CD8-positive, alpha-beta memory T cell (primary cell): ENCODE measurements at regions not wholly inside any gene's neighbourhood (a gene's known extent, or its start where the extent isn't known, plus 50 kb on each side); places are given as distances from the start of the nearest gene placed in this dataset.
"Not testable (repeated sequence)": the region's sequence is repeated elsewhere in the genome, so short reads cannot be mapped to it uniquely, and the experiment has no call there.

Experiments
- CTCF ChIA-PET: fragments of 350-600 bp; sonication (Branson Sonifier 250); formaldehyde crosslinking; loops from one replicate; lab custom pipeline; 2021; ENCODE audit warnings: antibody characterized with exemption; lab: Charles Lee
- POLR2A ChIA-PET: fragments of 350-600 bp; sonication (Branson Sonifier 250); formaldehyde crosslinking; loops from one replicate; lab custom pipeline; 2021; ENCODE audit warnings: antibody characterized with exemption; lab: Charles Lee
- DNase-seq, 5 donors: peaks; one replicate each; pipeline versions ENCODE4 v3.0.0 to v3.0.0-alpha.2; 2020 to 2022; ENCODE audit warnings: mixed read lengths in 1 of 5
- H3K27ac ChIP-seq: one replicate; pipeline ENCODE4 v1.7.0; 2013; ENCODE audit warnings: low read depth, mild to moderate bottlenecking, low read length, moderate library complexity
- H3K27me3 ChIP-seq: 2 replicates; pipeline ENCODE4 v1.7.0; 2013; ENCODE audit warnings: low read length, mild to moderate bottlenecking; ENCODE audit not compliant: insufficient read depth, poor library complexity, severe bottlenecking
- H3K36me3 ChIP-seq: 2 replicates; pipeline ENCODE4 v1.7.0; 2013; ENCODE audit warnings: mild to moderate bottlenecking, low read length, moderate library complexity; ENCODE audit not compliant: insufficient read depth
- H3K4me1 ChIP-seq: 2 replicates; pipeline ENCODE4 v1.7.0; 2013; ENCODE audit warnings: mild to moderate bottlenecking, low read length, moderate library complexity; ENCODE audit not compliant: insufficient read depth
- H3K4me3 ChIP-seq: 2 replicates; pipeline ENCODE4 v1.7.0; 2013; ENCODE audit warnings: mild to moderate bottlenecking, low read length
- H3K9me3 ChIP-seq: 2 replicates; pipeline ENCODE4 v1.7.0; 2013; ENCODE audit warnings: mild to moderate bottlenecking, low read length
- H3K27ac Mint-ChIP-seq, 8 donors: one replicate each; pipeline ENCODE4 v1.8.0; 2020 to 2021; ENCODE audit warnings: mixed read lengths in 8 of 8, mild to moderate bottlenecking in 6 of 8, inconsistent platforms in 3 of 8, moderate library complexity in 3 of 8
- H3K27me3 Mint-ChIP-seq, 2 donors: one replicate each; pipeline ENCODE4 v1.8.0; 2020 to 2021; ENCODE audit warnings: mixed read lengths in 2 of 2, mild to moderate bottlenecking in 1 of 2, moderate library complexity in 1 of 2
- H3K36me3 Mint-ChIP-seq, 3 donors: one replicate each; pipeline ENCODE4 v1.8.0; 2020 to 2021; ENCODE audit warnings: mixed read lengths in 3 of 3, inconsistent platforms in 1 of 3, mild to moderate bottlenecking in 1 of 3
- H3K4me1 Mint-ChIP-seq, 3 donors: one replicate each; pipeline ENCODE4 v1.8.0; 2020 to 2021; ENCODE audit warnings: mixed read lengths in 3 of 3, inconsistent platforms in 1 of 3, mild to moderate bottlenecking in 1 of 3
- H3K4me3 Mint-ChIP-seq, 7 donors: one replicate each; pipeline ENCODE4 v1.8.0; 2020 to 2021; ENCODE audit warnings: mixed read lengths in 7 of 7, mild to moderate bottlenecking in 6 of 7, moderate library complexity in 4 of 7, inconsistent platforms in 2 of 7
- H3K9me3 Mint-ChIP-seq, 5 donors: one replicate each; pipeline ENCODE4 v1.8.0; 2020 to 2022; ENCODE audit warnings: mixed read lengths in 5 of 5, mild to moderate bottlenecking in 3 of 5, moderate library complexity in 2 of 5, inconsistent platforms in 1 of 5

GRCh38 chr13:73521290-73521624, 462.5 kb downstream of the KLF5 start:
- peak overlapping the region; percentile 48 for H3K4me3 ChIP-seq
- H3K9me3 Mint-ChIP-seq = no peaks in the 10 kb centered on the region

GRCh38 chr13:73520566-73521289, 461.9 kb downstream of the KLF5 start:
- Histone ChIP-seq H3K9me3 (no peaks in the 10 kb centered on the region), H3K27me3 (no peaks in the 10 kb centered on the region), H3K27ac (no peak overlapping the region), H3K4me3 (peak overlapping the region; percentile 48), H3K36me3 (no peaks in the 10 kb centered on the region), H3K4me1 (peaks cover 8% of the 10 kb centered on the region)
- Mint-ChIP-seq H3K36me3 (no peaks in the 10 kb centered on the region), H3K27ac (peak overlapping the region in 6 of 8 donors; percentile 43 to 95 (median 69)), H3K27me3 (peaks cover 0 to 2% of the 10 kb centered on the region in 2 donors), H3K4me3 (peak overlapping the region; percentile 76 to 89 (median 82)), H3K9me3 (no peaks in the 10 kb centered on the region), H3K4me1 (peaks cover 12 to 16% (median 16%) of the 10 kb centered on the region in 3 donors)
- CTCF ChIA-PET = no interaction called here
- POLR2A ChIA-PET = no interaction called here
- peak in 1 of 5 donors; percentile 40 for DNase-seq

More at GRCh38 chr13:73521290-73521624, 462.5 kb downstream of the KLF5 start:
- Mint-ChIP-seq H3K27ac (peak overlapping the region in 7 of 8 donors; percentile 43 to 95 (median 66)), H3K36me3 (no peaks in the 10 kb centered on the region), H3K4me3 (peak overlapping the region; percentile 76 to 89 (median 82)), H3K27me3 (peaks cover 0 to 2% of the 10 kb centered on the region in 2 donors), H3K4me1 (peaks cover 12 to 16% (median 16%) of the 10 kb centered on the region in 3 donors)
- ChIA-PET POLR2A (no interaction called here), CTCF (no interaction called here)
- no peaks in the 10 kb centered on the region for H3K36me3 ChIP-seq
- no peak overlapping the region for H3K27ac ChIP-seq
- H3K27me3 ChIP-seq = no peaks in the 10 kb centered on the region
- DNase-seq = peak in 1 of 5 donors; percentile 45
- H3K9me3 ChIP-seq = no peaks in the 10 kb centered on the region
- peaks cover 8% of the 10 kb centered on the region for H3K4me1 ChIP-seq

GRCh38 chr13:73520135-73520534, 461.3 kb downstream of the KLF5 start:
- H3K4me3 ChIP-seq, H3K9me3 Mint-ChIP-seq, H3K9me3 ChIP-seq, H3K4me1 ChIP-seq, CTCF ChIA-PET, H3K27ac ChIP-seq, DNase-seq, H3K36me3 ChIP-seq, H3K27me3 ChIP-seq, H3K27me3 Mint-ChIP-seq, H3K36me3 Mint-ChIP-seq, POLR2A ChIA-PET: not testable (repeated sequence)
- Mint-ChIP-seq H3K27ac (peak overlapping the region in 3 of 8 donors; percentile 57 to 89 (median 70)), H3K4me1 (peaks cover 12 to 16% (median 16%) of the 10 kb centered on the region in 3 donors), H3K4me3 (peak overlapping the region in 6 of 7 donors; percentile 76 to 89 (median 80))

GRCh38 chr13:73519396-73520116, 460.8 kb downstream of the KLF5 start:
- Mint-ChIP-seq H3K36me3 (no peaks in the 10 kb centered on the region), H3K9me3 (no peaks in the 10 kb centered on the region), H3K27me3 (peaks cover 0 to 4% of the 10 kb centered on the region in 2 donors), H3K4me1 (peaks cover 12 to 16% (median 16%) of the 10 kb centered on the region in 3 donors), H3K4me3 (peak overlapping the region in 2 of 7 donors; percentile 10 to 89), H3K27ac (no peak overlapping the region)
- H3K36me3 ChIP-seq = no peaks in the 10 kb centered on the region
- H3K27me3 ChIP-seq = no peaks in the 10 kb centered on the region
- H3K27ac ChIP-seq = no peak overlapping the region
- H3K9me3 ChIP-seq = no peaks in the 10 kb centered on the region
- ChIA-PET POLR2A (no interaction called here), CTCF (no interaction called here)
- peaks cover 8% of the 10 kb centered on the region for H3K4me1 ChIP-seq
- no peak for DNase-seq
- H3K4me3 ChIP-seq = no peak overlapping the region

GRCh38 chr13:73517766-73518165, 459.0 kb downstream of the KLF5 start:
- no peak overlapping the region for H3K4me3 Mint-ChIP-seq
- Histone ChIP-seq H3K9me3 (no peaks in the 10 kb centered on the region), H3K4me1 (peaks cover 8% of the 10 kb centered on the region), H3K27me3 (no peaks in the 10 kb centered on the region), H3K27ac (no peak overlapping the region), H3K4me3 (no peak overlapping the region), H3K36me3 (no peaks in the 10 kb centered on the region)
- H3K27ac Mint-ChIP-seq = no peak overlapping the region
- POLR2A ChIA-PET = no interaction called here
- peaks cover 4 to 8% of the 10 kb centered on the region in 2 donors for H3K27me3 Mint-ChIP-seq
- H3K9me3 Mint-ChIP-seq = no peaks in the 10 kb centered on the region
- H3K4me1 Mint-ChIP-seq = peaks cover 12 to 16% (median 16%) of the 10 kb centered on the region in 3 donors
- CTCF ChIA-PET = no interaction called here
- DNase-seq = no peak
- no peaks in the 10 kb centered on the region for H3K36me3 Mint-ChIP-seq

- peaks cover 12 to 16% (median 15%) of the 10 kb centered on the region in 3 donors for H3K4me1 Mint-ChIP-seq
- no peak for DNase-seq
- Histone ChIP-seq H3K4me3 (no peak overlapping the region), H3K36me3 (no peaks in the 10 kb centered on the region), H3K27me3 (no peaks in the 10 kb centered on the region), H3K4me1 (peaks cover 8% of the 10 kb centered on the region), H3K27ac (no peak overlapping the region), H3K9me3 (no peaks in the 10 kb centered on the region)
- no peaks in the 10 kb centered on the region for H3K9me3 Mint-ChIP-seq
- H3K4me3 Mint-ChIP-seq = no peak overlapping the region
- H3K36me3 Mint-ChIP-seq = no peaks in the 10 kb centered on the region
- CTCF ChIA-PET = no interaction called here
- no peak overlapping the region for H3K27ac Mint-ChIP-seq
- H3K27me3 Mint-ChIP-seq = peaks cover 4 to 12% of the 10 kb centered on the region in 2 donors
- POLR2A ChIA-PET = no interaction called here
These were observed 457.9 kb downstream of the KLF5 start for GRCh38 chr13:73516731-73517130.

- ChIA-PET POLR2A (no interaction called here), CTCF (no interaction called here)
- Histone ChIP-seq H3K4me3 (no peak overlapping the region), H3K27me3 (no peaks in the 10 kb centered on the region), H3K4me1 (no peaks in the 10 kb centered on the region), H3K27ac (no peak overlapping the region), H3K9me3 (no peaks in the 10 kb centered on the region), H3K36me3 (no peaks in the 10 kb centered on the region)
- peaks cover 0 to 5% (median 0%) of the 10 kb centered on the region in 5 donors for H3K9me3 Mint-ChIP-seq
- DNase-seq = no peak
- no peak overlapping the region for H3K4me3 Mint-ChIP-seq
- H3K36me3 Mint-ChIP-seq = peaks cover 0 to 5% (median 2%) of the 10 kb centered on the region in 3 donors
- H3K27ac Mint-ChIP-seq = peak overlapping the region in 1 of 8 donors; percentile 1
- no peaks in the 10 kb centered on the region for H3K4me1 Mint-ChIP-seq
- H3K27me3 Mint-ChIP-seq = peaks cover 4 to 21% of the 10 kb centered on the region in 2 donors
These were observed 455.4 kb downstream of the KLF5 start for GRCh38 chr13:73514208-73514607.

GRCh38 chr13:73513751-73514150, 454.9 kb downstream of the KLF5 start:
- Mint-ChIP-seq H3K27ac (peak overlapping the region in 1 of 8 donors; percentile 1), H3K9me3 (peaks cover 0 to 5% (median 0%) of the 10 kb centered on the region in 5 donors)
- no peaks in the 10 kb centered on the region for H3K36me3 ChIP-seq

More at GRCh38 chr13:73513751-73514150, 454.9 kb downstream of the KLF5 start:
- no peaks in the 10 kb centered on the region for H3K9me3 ChIP-seq
- POLR2A ChIA-PET = no interaction called here
- CTCF ChIA-PET = no interaction called here
- DNase-seq = no peak
- no peaks in the 10 kb centered on the region for H3K4me1 Mint-ChIP-seq
- H3K4me1 ChIP-seq = no peaks in the 10 kb centered on the region
- no peak overlapping the region for H3K27ac ChIP-seq
- H3K27me3 Mint-ChIP-seq = peaks cover 4 to 25% of the 10 kb centered on the region in 2 donors
- H3K36me3 Mint-ChIP-seq = peaks cover 0 to 5% (median 2%) of the 10 kb centered on the region in 3 donors
- no peak overlapping the region for H3K4me3 Mint-ChIP-seq
- no peak overlapping the region for H3K4me3 ChIP-seq
- no peaks in the 10 kb centered on the region for H3K27me3 ChIP-seq
